ENCODE measurements at regions not wholly inside any gene's neighbourhood (a gene's known extent, or its start where the extent isn't known, plus 50 kb on each side); places are given as distances from the start of the nearest gene placed in this dataset.
"Not testable (repeated sequence)": the region's sequence is repeated elsewhere in the genome, so short reads cannot be mapped to it uniquely, and the experiment has no call there.

DNA sequence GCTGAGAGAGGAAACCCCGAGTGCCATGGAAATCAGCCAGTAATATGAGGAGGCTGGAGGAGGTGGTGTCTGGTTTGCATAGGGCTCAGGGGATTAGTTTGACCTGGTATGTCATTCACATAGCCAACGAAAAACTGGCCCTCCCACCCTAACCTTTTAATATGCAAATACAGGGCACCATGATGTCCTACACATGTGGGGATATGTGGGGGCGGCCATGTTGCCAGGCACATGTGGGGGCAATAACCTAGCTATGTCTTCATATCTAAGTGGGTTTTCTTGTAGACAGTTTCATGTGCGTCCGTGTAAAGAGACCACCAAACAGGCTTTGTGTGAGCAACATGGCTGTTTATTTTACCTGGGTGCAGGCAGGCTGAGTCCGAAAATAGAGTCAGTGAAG, 110.1 kb downstream of the MOBP start:
- no peak for DNase-seq
- H3K27ac ChIP-seq = no peak overlapping the region
- no peak for TF ChIP-seq POLR2A (IDR thresholded peaks at IDR 0.05)
- TF ChIP-seq, protein P1, sequence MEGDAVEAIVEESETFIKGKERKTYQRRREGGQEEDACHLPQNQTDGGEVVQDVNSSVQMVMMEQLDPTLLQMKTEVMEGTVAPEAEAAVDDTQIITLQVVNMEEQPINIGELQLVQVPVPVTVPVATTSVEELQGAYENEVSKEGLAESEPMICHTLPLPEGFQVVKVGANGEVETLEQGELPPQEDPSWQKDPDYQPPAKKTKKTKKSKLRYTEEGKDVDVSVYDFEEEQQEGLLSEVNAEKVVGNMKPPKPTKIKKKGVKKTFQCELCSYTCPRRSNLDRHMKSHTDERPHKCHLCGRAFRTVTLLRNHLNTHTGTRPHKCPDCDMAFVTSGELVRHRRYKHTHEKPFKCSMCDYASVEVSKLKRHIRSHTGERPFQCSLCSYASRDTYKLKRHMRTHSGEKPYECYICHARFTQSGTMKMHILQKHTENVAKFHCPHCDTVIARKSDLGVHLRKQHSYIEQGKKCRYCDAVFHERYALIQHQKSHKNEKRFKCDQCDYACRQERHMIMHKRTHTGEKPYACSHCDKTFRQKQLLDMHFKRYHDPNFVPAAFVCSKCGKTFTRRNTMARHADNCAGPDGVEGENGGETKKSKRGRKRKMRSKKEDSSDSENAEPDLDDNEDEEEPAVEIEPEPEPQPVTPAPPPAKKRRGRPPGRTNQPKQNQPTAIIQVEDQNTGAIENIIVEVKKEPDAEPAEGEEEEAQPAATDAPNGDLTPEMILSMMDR (IDR thresholded peaks at IDR 0.05) = no peak
- H3K4me1 ChIP-seq = no peaks in the 10 kb centered on the region
- no peak overlapping the region for H3K4me3 ChIP-seq
- intact Hi-C loops (cut with DNase I) = no loop called here
- no peaks in the 10 kb centered on the region for H3K27me3 ChIP-seq
- H3K36me3 ChIP-seq (replicated peaks in 1 of 2; ENCODE audit: insufficient read depth in 1 of 2, low read depth in 2 of 2) = no peaks in the 10 kb centered on the region
- no peak for ATAC-seq
- WGBS, 2 donors = 63 to 68% methylated on average over 6 of the region's 6 CpGs
- H3K9me3 ChIP-seq = no peaks in the 10 kb centered on the region

DNA sequence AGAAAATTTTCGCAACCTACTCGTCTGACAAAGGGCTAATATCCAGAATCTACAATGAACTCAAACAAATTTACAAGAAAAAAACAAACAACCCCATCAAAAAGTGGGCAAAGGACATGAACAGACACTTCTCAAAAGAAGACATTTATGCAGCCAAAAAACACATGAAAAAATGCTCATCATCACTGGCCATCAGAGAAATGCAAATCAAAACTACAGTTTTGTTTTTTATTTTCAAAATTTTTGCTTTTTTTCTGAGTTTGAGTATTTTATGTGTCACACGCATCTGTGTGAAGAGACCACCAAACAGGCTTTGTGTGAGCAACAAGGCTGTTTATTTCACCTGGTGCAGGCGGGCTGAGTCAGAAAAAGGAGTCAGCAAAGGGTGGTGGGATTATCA, 118.7 kb downstream of the MOBP start:
- H3K36me3 ChIP-seq (replicated peaks in 1 of 2; ENCODE audit: insufficient read depth in 1 of 2, low read depth in 2 of 2); DNase-seq; ATAC-seq; intact Hi-C loops (cut with DNase I); H3K4me3 ChIP-seq; H3K27ac ChIP-seq; H3K27me3 ChIP-seq; H3K9me3 ChIP-seq; H3K4me1 ChIP-seq: not testable (repeated sequence)
- WGBS, 2 donors = 42 to 88% methylated on average over 2 to 4 of the region's 4 CpGs

DNA sequence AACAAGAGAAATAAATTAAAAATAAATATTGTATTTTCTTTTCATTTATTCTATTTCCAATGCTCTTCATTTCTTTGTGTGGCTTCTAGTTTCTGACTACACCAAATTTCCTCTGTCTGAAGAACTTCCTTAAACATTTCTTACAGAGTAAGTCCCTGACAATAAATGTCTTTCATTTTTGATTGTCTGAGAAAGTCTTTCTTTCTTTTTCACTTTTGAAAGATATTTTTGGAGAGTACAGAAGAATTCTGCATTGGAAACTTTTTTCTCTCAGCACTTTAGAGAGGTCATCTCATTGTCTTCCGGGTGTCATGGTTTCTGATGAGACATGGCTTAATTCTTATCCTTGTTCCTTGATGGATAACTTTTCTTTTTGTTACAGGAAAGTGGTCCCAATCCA, 119.6 kb downstream of the MOBP start:
- TF ChIP-seq, protein P1 (IDR thresholded peaks at IDR 0.05) = no peak
- no peak for TF ChIP-seq POLR2A (IDR thresholded peaks at IDR 0.05)
- Histone ChIP-seq H3K27me3 (no peaks in the 10 kb centered on the region), H3K4me1 (no peaks in the 10 kb centered on the region), H3K36me3 (replicated peaks in 1 of 2; ENCODE audit: insufficient read depth in 1 of 2, low read depth in 2 of 2) (no peaks in the 10 kb centered on the region), H3K4me3 (no peak overlapping the region), H3K27ac (no peak overlapping the region), H3K9me3 (no peaks in the 10 kb centered on the region)
- no peak for DNase-seq
- no peak for ATAC-seq
- WGBS, 2 donors = 79 to 84% methylated on average over 1 of the region's 1 CpG
- intact Hi-C loops (cut with DNase I) = no loop called here

DNA sequence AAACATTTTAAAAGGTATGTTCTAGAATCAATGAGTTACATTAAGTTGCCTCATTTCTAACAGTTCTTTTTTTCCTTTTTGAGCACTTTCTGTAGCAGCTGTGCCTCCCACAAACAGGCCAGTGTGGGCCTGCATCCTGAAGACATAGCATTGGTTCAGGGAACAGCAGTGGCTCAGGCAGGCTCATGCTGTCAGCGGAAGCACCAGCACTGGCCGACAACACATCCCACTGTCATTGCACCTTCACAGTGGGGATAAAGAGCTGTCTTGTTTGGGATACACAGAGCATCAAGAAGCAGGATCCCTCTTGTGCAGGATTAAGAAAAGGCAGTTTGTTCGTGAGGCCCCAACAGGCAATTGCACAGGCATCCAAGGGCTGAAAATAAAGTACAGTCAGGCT, 123.3 kb downstream of the MOBP start:
- DNase-seq (no peak), ATAC-seq (no peak)
- Histone ChIP-seq H3K27me3 (no peaks in the 10 kb centered on the region), H3K4me1 (no peaks in the 10 kb centered on the region), H3K36me3 (replicated peaks in 1 of 2; ENCODE audit: insufficient read depth in 1 of 2, low read depth in 2 of 2) (no peaks in the 10 kb centered on the region), H3K9me3 (no peaks in the 10 kb centered on the region), H3K27ac (no peak overlapping the region), H3K4me3 (no peak overlapping the region)
- WGBS, 2 donors = 82 to 84% methylated on average over 3 of the region's 3 CpGs
- intact Hi-C loops (cut with DNase I) = no loop called here
- TF ChIP-seq, protein P1 (IDR thresholded peaks at IDR 0.05) = no peak

DNA sequence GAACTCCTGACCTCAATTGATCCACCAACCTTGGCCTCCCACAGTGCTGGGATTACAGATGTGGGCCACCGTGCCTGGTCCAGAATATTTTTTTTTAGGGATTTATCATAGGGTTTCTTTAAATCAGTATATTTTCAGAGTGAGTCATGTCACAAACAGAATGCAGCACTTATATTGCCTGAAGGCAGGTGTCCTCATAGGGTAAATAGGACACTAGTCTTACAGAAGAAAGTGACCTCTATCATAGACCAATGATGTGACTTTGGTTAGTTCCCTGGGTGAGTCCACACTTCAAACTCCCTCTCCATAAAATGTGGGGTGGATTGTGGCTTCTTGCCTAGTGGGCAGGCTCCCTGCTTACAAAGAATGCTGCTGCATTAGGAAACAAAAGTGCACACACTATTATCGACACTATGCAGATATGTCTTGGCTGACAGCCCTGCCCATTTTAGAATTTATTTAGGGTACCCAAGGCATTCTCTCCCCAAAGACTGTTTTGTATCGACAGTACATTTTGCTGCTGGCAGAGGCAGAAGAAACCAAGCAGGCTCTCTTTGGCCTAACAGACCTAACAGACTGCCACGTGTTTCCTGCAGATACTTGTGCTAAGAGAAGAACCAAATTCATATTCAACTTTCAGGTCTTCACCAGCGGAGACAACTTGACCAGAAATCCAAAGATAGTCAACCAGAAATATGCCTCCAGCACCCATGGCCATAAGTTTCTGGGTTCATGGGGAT, 125.0 kb downstream of the MOBP start:
- H3K9me3 ChIP-seq = no peaks in the 10 kb centered on the region
- 59 to 64% methylated on average over 5 of the region's 5 CpGs for WGBS, 2 donors
- no peak overlapping the region for H3K4me3 ChIP-seq
- H3K27me3 ChIP-seq = no peaks in the 10 kb centered on the region
- H3K27ac ChIP-seq = no peak overlapping the region
- no peak for TF ChIP-seq POLR2A (IDR thresholded peaks at IDR 0.05)
- TF ChIP-seq, protein P1 (IDR thresholded peaks at IDR 0.05) = no peak
- H3K4me1 ChIP-seq = no peaks in the 10 kb centered on the region
- DNase-seq (no peak), ATAC-seq (no peak)
- intact Hi-C loops (cut with DNase I) = no loop called here
- no peaks in the 10 kb centered on the region for H3K36me3 ChIP-seq (replicated peaks in 1 of 2; ENCODE audit: insufficient read depth in 1 of 2, low read depth in 2 of 2)
